Activated T-cell treated with anti-CD3 and anti-CD28 coated beads for 4 hours (primary cell): ENCODE measurements at regions not wholly inside any gene's neighbourhood (a gene's known extent, or its start where the extent isn't known, plus 50 kb on each side); places are given as distances from the start of the nearest gene placed in this dataset.

ENCODE experiments used
- DNase-seq: peaks from one replicate; pipeline ENCODE4 v3.0.0-alpha.2; 2020

DNA sequence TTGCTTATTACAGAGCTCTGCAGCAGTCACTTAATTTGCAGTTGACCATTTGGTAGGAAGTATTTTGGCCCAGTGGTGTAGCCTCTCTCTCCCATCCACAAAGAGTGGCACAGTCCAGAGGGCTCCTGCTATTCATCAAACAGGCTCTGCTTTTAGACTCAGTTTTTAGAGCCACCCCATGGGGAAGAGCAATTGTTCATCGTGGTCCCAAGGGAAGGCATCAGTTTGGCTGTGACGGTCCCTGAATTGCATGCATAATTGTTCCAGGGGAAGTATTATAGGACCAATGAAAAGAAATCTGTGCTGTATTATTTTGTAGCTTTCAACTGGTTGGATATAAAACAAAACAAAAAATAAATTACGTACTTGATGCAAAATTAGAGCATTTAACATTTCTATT lies 799.0 kb downstream of the DACH1 start:
- DNase-seq = no peak

DNA sequence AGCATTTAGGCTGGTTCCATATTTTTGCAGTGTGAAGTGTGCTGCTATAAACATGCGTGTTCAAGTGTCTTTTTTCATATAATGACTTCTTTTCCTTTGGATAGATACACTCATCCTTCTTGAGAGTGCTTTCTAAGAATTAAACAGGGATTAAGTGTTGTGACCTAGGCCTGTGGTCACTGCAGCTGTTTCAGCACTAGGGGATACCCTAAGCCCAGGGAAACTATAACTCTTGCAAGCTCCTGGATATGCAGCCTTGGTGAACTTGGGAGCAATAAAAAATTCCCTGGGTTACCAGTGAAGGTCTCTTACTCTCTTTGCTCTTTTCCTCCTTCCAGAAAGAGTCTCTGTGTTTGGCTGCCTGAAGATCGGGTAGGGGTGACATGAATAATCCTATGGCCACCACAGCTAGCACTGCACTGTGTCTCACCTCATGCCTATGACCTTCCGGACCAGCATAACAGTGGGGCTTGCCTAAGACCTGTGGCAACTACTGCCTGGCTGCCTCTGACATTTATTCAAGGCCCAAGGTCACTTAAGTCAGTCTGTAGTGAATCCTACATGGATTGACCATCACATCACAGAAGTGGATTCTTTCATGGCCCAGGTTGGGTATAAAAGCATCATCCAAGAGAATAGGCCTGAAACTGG lies 799.7 kb downstream of the DACH1 start:
- DNase-seq = no peak

DNA sequence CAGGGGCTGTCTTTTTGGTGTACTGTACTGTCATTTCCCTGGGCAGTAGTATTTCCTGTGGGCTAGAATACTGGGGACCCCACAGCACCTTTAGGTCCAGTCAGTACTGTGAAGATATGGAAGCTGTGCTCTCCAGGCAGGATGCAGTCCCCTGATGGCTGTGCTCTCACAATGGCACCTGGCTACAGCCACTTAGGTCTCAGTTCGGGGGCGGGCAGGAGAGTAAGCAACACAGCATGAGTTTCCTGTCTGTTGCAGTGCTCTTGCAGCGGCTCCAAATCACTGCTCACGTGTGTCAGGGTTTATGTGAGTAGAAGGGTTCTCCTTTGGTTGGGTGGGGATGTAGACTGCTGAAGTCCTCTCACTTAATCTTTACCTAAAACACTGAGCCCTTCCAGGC lies 810.4 kb downstream of the DACH1 start:
- DNase-seq = no peak

DNA sequence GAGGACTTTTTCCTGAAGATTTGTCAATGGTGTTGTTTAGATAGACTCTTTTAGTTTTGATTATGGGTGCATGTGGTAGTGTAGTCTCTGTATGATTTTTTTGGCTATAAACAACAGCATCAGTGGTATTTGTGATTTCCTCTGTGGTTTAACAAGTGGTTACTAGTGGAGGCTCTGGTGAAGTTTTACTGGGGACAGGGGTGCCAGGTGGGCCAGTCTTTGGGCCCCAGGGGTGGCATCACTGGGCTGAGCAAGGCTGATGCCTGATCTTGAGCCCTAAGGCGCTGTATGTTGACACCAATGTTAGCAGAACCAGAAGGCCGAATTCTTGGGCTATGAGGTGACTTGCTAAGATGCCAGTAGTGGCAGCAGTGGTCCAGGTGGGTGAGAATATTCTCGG lies 811.4 kb downstream of the DACH1 start:
- DNase-seq = no peak

DNA sequence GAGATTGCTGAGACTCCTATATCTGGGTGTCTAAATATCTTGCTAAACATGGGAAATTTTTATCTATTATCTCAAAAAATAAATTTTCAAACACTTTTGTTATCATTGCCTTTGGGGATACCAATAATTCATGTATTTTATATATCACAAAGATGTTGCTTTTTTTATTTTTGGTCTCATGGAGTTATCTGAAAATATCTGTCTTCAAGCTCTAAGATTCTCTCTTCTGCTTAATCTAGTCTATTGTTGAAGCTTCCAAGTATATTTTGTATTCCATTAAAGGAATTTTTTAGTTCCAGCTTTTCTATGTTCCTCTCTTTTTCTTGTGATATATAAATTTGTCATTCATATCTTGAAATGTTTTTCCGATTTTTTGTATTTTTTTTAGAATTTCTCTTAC lies 812.0 kb downstream of the DACH1 start:
- DNase-seq = no peak

DNA sequence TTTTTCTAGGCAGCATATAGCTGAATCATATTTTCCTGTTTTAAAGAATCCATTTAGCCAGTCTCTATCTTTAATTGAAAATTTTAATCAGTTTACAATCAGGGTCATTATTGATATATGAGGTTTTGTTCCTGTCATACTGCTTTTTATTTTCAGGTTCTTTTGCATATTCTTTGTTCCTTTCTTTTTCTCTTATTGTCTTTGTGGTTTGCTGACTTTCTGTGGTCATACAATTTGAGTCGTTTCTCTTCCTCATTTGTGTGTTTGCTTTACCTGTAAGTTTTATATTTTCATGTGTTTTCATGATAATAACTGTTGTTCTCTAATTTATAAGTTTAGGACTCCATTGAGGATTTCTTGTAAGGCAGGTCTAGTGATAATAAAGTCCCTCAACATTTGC lies 812.6 kb downstream of the DACH1 start:
- no peak for DNase-seq

DNA sequence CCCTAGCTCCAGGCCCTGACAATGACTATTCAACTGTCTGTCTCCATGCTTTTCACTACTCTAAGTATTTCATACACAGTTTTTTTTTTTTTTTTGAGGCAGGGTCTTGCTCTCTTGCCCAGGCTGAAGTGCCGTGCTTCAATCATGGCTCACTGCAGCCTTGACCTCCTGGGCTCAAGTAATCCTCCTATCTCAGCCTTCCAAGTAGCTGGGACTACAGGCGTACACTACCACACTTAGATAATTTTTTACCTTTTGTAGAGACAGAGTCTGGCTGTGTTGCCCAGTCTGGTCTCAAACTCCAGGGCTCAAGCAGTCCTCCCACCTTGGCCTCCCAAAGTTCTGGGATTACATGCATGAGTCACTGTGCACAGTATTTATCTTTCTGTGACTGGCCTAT lies 815.4 kb downstream of the DACH1 start:
- DNase-seq = no peak

DNA sequence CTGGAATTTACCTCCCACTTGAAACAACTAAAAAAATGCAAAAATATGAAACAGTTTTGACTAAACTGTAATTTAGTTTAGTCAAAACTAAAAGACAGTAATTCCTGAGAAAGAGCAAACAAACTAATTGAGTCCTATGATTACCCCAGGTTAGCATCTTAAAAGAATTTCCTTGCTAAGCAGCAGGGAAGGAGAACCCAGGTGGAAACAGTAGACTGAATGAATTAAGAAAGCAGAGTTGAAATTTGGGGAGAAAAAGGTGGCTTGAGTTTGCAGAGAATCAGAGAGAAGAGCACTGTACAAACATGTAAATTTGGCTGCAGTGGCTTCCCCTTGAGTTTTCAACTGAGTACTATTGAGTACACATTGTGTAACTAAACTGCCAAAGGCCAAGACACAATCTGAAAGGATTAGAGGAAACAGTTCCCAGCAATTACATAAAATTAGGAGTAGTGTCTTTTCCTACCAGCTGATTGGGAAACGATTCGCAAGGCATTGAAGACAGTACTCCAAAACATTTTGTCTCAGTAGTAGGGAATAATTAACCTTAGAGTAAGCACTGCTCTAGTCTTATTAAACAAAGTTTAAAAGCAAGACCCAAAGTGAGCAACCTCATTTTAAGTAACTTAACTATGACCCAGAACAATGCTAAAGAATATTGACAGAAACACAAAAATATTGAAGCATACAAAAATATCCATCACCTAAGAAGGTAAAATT lies 820.5 kb downstream of the DACH1 start:
- DNase-seq = no peak

DNA sequence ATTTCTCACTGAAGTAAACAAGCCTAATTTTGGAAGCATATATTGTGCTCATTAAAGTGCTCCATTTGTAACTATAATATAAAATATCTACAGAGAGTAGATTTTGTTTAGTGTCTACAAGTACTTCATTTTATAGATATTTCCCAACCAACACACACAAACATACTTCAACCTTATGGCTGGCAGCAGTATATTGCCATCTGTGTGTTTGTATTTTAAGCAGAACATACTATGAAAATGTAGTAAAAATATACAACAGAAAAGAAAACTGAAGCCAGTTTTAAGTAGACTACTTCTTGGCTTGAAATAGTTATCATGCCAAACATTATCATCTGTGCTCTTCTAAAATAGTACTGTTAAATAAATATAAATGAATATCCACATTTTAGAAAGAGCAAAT lies 821.9 kb downstream of the DACH1 start:
- no peak for DNase-seq

DNA sequence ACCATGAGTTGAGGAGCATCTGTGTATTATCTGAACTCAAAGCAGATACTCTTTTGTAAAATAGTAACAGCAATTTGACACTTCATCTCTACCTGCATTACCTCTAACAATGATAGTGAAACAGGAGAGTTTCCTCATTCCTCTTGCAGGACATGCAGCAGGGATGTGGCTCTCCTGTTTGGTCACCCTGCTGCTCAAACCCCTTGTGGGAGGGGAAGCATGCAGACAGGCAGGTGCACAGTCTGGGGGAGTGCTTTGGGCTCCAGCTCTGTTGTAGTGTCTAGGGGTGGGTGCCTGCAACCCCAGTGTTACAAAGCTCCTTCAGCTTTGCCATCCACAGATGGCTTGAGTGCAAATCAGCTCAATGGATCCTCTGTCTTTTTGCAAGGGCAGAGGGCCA lies 827.6 kb downstream of the DACH1 start:
- DNase-seq = no peak

DNA sequence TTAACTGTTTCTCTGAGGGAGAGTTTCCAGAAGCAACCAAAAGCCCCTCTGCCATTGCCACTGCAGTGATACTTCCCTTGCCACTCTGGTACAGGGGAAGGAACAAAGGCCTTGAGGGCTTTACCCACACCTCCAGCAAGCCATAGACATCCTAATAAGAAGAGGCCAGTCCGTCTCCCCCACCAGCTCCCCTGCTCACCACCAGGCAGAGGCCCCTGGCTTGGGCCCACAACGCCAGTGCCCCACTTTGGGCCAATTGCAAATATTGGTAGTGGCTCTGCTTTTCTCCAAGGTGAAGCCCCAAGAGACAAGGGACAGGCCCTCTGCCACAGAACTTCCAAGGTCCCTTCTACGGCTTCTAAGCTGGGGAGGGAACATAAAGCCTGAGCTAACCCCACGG lies 833.0 kb downstream of the DACH1 start:
- DNase-seq = no peak

DNA sequence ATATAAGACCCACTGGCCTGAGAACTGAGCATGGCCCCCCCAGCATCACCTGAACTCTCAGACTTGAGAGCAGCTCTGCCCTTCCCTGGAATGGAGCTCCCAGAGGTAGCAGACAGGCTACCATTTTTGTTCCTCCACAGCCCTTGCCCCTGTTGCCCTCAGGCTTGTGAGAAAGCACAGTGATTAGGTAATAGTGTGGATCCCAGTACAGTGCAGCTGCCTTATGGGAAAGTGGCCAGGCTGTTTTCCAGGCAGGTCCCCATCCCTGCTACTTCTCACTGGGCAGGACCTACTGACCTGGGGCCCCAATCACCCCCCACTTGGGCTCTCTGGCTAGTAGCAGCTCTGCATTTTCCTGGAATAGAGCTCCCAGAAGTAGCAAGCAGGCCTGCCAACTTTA lies 834.0 kb downstream of the DACH1 start:
- no peak for DNase-seq

DNA sequence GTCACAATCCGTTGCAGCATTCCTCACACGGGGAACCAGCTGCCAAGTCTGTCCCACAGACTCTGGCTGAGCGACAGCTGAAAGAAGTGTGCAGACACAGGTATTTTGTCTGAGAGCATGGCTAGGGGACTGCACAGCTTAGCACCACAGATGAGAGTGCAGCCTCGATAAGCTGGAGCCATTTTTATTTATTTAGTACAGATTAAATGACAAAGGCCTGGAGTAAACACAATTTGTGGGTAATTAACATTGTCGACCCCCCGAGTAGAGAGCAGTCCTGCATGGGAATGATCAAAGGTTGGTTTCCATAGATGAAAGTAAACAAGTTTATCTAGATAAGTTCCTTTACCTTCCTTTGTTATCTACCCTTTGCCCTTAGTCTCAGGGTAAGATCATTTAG lies 836.2 kb downstream of the DACH1 start:
- DNase-seq = no peak

DNA sequence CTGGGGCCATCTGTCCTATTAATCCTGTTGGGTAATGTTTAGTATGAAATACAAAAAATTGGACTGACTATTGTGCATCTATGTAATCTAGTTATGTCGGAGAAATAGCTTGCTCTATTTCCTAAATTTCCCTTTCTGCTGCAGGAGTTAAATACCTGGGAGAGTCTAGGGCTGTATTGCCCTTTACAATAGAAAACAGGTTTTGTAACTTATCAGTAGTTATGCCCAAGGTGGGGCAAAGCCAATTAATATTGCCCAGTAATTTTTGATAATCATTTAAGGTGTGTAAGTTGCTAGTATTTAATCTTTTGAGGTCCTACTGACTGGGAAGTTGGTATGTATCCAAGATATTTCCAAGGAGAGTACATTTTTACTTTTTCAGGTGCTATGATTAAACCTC lies 838.1 kb downstream of the DACH1 start:
- no peak for DNase-seq

DNA sequence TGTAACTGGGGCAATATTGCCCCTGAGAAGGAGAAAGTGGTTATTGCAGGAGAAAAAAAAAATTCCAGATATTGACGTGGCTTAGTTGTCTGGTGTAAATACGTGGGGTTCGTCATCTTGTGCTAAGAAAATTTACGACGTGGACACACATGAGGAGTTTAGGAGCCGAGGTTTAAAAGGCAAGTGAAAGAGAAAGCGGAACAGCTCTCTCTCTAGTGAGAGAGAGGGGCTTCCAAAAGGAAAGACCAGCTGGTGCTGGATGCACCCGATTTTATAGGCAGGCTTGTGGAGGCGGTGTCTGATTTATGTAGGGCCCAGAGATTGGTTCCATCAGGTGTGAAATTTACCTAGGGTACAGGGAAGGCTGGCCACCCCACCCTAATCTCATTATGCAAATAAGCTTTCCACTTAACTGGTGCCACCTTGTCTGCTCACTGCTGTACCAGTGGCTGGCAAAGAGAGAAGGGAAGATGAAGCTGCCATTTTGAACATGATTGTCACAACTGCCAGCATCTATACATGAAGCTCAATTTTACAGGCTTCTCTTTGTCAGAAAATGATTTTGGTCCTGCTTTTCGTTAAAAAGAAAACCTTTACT lies 845.1 kb downstream of the DACH1 start:
- DNase-seq = no peak

DNA sequence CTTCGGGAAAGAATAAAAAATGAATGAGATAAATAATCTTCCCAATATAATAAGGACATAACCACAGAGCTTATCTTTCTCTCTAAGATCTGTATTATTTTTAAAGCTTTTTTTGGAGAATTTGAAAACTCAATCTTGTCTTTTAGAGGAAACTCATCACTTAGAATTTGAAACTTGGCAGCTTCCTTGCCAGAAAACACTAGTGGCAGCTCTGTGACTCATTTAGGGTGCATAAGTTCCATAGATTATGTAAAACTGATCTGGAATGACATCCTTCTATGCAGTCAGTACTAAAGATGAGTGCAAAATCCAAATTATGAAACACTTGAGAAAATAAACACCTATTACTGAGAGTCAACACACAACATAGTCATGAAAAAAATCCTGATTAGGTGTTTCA lies 848.0 kb downstream of the DACH1 start:
- no peak for DNase-seq

DNA sequence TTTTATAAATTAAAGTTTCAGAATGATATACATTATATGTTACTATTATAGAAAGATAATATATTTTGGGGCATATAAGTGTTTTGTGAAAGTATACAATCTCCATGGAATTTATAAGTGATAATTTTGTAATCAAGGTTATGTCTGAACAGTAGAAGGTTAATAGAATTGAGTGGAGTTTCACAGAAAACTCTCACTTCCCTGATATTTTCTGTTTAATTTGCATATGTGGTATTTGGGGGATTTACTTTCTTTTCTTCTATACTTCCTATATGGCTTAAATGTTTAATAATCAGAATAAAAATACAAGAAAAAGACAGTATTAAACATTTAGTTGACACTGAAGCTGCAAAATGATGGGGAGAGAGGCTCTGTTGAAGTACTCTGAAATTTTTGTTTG lies 848.5 kb downstream of the DACH1 start:
- no peak for DNase-seq

DNA sequence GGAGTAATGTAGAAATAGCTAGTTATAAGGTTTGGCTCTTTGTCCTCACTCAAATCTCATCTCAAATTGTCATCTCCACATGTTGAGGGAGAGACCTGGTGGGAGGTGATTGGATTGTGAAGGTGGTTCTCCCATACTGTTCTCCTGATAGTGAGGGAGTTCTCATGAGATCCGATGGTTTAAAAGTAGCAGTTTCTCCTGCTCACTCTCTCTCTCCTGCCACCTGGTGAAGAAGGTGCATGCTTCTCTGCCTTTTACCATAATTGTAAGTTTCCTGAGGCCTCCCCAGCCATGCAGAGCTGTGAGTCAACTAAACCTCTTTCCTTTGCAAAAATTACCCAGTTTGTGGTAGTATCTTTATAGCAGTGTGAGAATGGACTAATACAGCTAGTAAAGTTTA lies 849.4 kb downstream of the DACH1 start:
- no peak for DNase-seq

DNA sequence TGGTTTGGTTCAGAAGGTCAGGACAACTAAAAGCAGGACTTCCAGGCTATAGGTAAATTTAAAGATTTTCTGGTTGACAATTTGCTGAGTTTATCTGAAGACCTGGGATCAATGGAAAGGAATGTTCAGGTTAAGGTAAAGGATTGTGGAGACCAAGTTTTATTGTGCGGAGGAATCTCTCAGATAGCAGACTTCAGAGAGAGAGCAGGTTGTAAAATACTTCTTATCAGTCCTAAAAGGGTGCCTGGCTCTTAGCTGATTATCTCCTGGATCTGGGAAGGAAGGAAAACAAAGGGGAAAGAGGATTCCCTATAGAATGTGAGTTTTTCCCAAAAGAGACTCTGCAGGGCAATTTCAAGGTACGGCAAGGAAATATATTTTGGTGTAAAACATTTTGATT lies 851.5 kb downstream of the DACH1 start:
- no peak for DNase-seq

DNA sequence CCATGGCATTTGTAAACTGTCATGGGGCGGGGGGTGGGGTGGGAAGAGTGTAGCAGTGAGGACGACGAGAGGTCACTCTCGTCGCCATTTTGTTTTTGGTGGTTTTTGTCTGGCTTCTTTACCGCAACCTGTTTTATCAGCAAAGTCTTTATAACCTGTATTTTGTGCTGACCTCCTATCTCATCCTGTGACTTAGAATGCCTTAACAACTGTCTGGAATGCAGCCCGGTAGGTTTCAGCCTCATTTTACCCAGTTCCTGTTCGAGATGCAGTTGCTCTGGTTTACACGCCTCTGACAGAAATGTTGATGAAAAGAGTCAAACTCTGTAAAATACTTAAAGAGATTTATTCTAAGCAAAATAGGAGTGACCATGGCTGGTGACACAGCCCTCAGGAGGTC lies 852.0 kb downstream of the DACH1 start:
- no peak for DNase-seq

DNA sequence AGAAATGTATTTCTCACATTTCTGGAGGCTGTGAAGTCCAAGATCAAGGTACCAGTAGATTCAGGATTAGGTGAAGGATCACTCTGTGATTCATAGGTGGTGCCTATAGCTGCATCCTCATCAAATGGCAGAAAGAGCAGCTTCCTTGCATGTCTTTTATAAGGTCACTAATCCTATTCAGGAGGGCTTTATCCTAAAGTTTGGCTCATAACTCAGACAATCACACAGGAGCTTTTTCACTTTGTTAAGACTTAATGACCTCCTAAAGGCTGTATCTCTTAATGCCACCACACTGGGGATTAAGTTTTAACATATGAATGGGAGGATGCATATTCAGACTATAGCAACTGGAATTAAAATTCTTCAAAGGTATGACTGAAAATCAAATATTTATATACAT lies 861.1 kb downstream of the DACH1 start:
- DNase-seq = no peak

DNA sequence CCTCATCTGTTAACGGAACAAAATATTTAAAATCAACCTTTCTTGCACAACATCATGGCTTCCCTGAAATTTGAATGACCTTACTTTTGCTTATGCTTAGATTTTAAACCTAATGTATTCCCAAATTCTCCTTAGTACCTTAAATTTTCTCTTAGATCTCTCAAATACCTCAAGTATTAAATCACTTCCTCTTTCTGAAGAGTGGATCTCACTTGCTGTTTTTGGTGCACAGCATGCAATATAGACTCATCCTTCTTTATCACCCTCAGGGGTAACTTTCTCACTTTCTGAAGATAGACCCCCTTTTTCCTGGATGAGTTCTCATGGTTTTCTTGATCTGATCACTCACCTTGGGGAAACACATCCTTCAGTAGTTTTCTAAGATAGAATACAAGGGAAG lies 871.7 kb downstream of the DACH1 start:
- DNase-seq = no peak

DNA sequence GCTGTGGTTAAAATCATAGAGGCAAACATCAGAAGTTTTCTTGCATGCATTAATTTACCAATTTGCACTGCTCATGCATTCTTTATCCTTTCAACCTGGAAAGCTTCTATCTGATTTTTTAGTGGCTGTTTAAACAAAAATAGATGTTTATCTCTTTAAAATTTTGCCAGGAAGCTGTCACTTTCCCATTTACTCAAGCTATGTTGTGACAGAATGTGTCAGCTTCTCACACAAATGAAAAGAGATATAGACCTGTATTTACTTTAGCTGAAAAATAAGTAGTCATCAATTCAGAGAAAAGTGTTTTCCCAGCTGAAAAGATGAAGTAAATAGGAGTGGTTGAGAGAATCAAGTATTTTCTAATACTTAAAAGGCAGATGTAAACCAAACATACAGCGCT lies 872.8 kb downstream of the DACH1 start:
- no peak for DNase-seq

DNA sequence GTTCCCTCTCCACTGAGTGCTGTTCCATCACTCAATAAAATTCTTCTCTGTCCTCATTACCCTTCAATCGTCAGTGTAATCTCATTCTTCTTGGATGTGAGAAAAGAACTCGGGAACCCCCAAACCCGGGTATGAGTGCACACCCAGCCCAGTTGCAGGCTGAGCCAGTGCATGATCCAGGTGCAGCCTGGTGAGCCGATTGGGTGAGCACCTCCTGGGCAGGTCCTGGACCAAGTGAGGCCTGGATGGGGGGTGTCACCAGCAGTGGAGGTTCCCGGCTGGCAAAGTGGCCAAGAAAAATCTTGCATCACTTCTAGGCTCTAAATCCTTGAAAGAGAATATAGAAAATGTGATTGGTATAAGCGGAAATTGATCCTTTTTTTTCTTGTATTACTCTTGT lies 878.8 kb upstream of the KLHL1 start:
- DNase-seq = no peak

DNA sequence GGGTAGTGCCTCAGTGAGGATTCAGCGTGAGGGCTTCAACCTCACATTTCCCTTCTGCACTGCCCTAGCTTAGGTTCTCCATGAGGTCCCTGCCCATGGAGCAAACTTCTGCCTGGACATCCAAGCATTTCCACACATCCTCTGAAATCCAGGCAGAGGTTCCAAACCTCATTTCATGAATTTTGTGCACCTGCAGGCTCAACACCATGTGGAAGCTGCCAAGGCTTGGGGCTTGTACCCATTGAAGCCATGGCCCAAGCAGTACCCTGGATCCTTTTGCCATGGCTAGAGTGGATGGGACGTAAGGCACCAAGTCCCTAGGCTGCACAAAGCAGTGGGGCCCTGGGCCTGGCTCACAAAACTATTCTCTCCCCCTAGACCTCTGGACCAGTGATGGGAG lies 877.1 kb upstream of the KLHL1 start:
- no peak for DNase-seq
